Stimulated activated naive CD8-positive, alpha-beta T cell treated with anti-CD3 and anti-CD28 coated beads, Interleukin-15, amount 100 ng/mL, for 72 hours (primary cell): ENCODE measurements at regions not wholly inside any gene's neighbourhood (a gene's known extent, or its start where the extent isn't known, plus 50 kb on each side); places are given as distances from the start of the nearest gene placed in this dataset.
"Not testable (repeated sequence)": the region's sequence is repeated elsewhere in the genome, so short reads cannot be mapped to it uniquely, and the experiment has no call there.

ENCODE experiments used
- ATAC-seq: fragments of 150-1000 bp; cut with Tn5 transposase; 2 replicates; pipeline ENCODE4 v1.10.0; 2021; ENCODE audit warnings: mild to moderate bottlenecking, moderate library complexity
- DNase-seq, 2 donors: peaks; one replicate each; pipeline ENCODE4 v3.0.0; 2021 to 2022
- H3K27ac Mint-ChIP-seq, 2 donors: one replicate each; pipeline ENCODE4 v1.8.0; 2022; ENCODE audit warnings: mild to moderate bottlenecking in 2 of 2, mixed read lengths in 2 of 2, moderate library complexity in 2 of 2
- H3K27me3 Mint-ChIP-seq: one replicate; pipeline ENCODE4 v1.8.0; 2022; ENCODE audit warnings: mixed read lengths
- H3K4me1 Mint-ChIP-seq: one replicate; pipeline ENCODE4 v1.8.0; 2022; ENCODE audit warnings: mild to moderate bottlenecking, mixed read lengths
- H3K4me3 Mint-ChIP-seq, 2 donors: one replicate each; pipeline ENCODE4 v1.8.0; 2022; ENCODE audit warnings: mild to moderate bottlenecking in 2 of 2, mixed read lengths in 2 of 2, moderate library complexity in 1 of 2
- H3K9me3 Mint-ChIP-seq, 2 donors: one replicate each; pipeline ENCODE4 v1.8.0; 2022; ENCODE audit warnings: mixed read lengths in 2 of 2

DNA sequence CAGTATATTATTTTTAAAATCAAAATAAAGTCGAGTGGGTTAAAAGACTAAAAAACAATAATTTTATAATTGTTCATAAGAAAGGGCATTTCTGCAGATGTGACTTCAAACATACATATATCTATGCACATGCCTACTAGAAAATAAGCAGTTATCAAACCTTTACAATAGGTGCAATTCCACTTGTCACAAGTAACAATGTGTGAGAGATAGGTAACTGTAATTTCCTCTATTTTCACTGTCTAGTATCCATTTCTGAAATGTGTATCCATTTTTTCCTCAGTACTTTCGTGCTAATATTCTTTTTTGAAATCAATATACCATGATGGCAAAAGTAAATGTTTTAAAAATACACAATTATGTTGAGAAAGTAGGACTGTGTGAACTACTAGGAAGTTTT lies 96.9 kb upstream of the GNAI1 start:
- no peak for ATAC-seq
- H3K27ac Mint-ChIP-seq, result no peak overlapping the region
- H3K4me3 Mint-ChIP-seq, result no peak overlapping the region
- no peaks in the 10 kb centered on the region for H3K27me3 Mint-ChIP-seq
- no peak for DNase-seq
- H3K4me1 Mint-ChIP-seq, result no peaks in the 10 kb centered on the region
- no peaks in the 10 kb centered on the region for H3K9me3 Mint-ChIP-seq

DNA sequence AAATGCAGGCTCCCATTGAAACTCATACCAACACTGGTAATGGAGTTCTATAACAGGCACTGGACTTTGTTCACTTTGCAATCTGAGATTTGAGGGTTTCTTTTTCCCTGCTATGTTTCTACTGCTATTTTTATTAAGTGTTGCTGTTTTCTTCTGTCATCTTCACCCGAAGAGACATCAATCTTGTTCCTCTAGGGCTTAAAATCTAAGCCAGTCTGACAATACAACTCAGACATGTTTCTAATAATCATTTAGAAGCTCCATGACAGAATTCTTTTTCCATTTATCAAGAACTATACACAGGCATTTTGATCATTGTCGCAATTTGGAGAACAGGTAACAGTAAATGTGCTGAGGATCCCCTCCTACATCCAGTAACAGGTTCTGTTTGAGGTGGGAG lies 98.5 kb upstream of the GNAI1 start:
- H3K4me1 Mint-ChIP-seq, result no peaks in the 10 kb centered on the region
- H3K27me3 Mint-ChIP-seq, result no peaks in the 10 kb centered on the region
- DNase-seq (no peak), ATAC-seq (no peak)
- H3K27ac Mint-ChIP-seq, result no peak overlapping the region
- no peaks in the 10 kb centered on the region for H3K9me3 Mint-ChIP-seq
- no peak overlapping the region for H3K4me3 Mint-ChIP-seq

DNA sequence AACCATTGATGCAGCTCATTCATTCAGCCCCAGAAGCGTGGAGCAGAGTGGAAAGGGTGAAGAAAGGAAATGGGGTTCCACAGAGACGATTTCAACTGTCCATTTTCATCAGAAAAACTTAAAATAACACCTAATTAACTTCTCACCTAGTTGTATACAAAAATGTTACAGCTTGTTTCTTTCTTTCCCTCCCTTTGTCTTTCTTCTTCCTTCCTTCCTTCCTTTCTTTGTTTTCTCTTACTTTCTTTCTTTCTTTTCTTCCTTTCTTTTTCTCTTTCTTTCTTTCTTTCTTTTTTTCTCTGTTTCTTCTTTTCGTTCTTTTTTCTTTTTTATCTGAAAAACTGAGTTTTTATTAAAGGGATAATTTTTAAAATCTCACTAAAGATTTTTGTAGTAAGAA lies 105.9 kb upstream of the GNAI1 start:
- Mint-ChIP-seq H3K4me1 (no peaks in the 10 kb centered on the region), H3K9me3 (no peaks in the 10 kb centered on the region), H3K4me3 (no peak overlapping the region), H3K27ac (no peak overlapping the region), H3K27me3 (no peaks in the 10 kb centered on the region)
- ATAC-seq (no peak), DNase-seq (no peak)

DNA sequence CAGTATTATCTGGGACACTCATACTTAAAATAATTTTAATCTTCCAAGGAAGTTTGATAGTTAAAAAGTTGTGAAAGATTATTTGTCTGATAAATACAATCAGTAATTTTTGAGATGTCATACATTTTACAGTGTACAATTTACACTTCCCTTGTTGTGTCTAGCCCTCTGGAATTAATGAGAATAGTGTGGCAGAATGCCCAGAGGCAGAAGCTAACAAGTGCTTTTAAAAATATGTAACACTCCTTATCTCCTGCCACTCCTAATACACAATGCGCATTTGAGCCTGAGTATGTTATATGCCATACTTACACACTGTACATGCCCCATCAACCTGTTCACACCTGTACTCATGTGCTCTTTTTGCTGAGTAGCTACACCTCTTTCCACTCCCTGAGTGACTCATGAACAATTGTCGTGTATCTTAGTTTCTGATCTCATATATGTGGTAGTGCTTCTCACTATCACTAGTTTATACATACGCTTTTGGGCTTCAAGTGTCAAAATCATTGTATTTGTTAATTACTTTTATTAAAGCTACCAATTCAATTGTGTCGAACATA lies 106.9 kb upstream of the GNAI1 start:
- H3K27ac Mint-ChIP-seq, result no peak overlapping the region

DNA sequence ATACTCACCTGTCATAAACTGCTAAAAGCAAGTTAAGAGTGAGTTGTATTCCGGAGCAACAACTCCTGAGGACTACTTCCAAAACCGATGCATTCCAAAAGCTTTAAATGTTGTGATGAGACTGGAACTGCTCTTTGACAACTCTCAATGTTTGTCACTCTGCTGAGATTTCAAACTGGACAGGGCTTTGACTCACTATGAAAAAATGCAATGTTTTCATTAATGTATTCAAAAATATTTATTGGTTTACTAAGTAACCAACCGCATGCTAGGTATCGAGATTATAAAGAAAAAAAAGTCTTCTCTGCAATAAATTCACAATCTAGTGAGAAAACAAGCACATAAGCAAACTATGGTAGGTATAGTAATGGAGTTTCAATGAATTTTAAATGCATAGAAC lies 107.9 kb upstream of the GNAI1 start:
- Mint-ChIP-seq H3K9me3 (peaks cover 11 to 14% of the 10 kb centered on the region in 2 donors), H3K4me3 (no peak overlapping the region), H3K27me3 (no peaks in the 10 kb centered on the region), H3K4me1 (no peaks in the 10 kb centered on the region), H3K27ac (no peak overlapping the region)
- ATAC-seq (no peak), DNase-seq (no peak)

More for the DNA sequence above, 106.9 kb upstream of the GNAI1 start:
- DNase-seq (no peak), ATAC-seq (no peak)
- Mint-ChIP-seq H3K4me1 (no peaks in the 10 kb centered on the region), H3K9me3 (peaks cover 6 to 7% of the 10 kb centered on the region in 2 donors), H3K27me3 (no peaks in the 10 kb centered on the region), H3K4me3 (no peak overlapping the region)

DNA sequence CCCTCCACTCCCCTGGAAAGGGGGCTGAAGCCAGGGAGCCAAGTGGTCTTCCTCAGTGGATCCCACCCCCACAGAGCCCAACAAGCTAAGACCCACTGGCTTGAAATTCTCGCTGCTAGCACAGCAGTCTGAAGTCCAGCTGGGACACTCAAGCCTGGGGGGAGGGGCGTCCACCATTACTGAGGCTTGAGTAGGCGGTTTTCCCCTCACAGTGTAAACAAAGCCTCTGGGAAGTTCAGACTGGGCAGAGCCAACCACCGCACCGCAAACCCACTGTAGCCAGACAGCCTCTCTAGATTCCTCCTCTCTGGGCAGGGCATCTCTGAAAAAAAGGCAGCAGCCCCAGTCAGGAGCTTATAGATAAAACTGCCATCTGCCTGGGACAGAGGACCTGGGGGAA lies 114.4 kb upstream of the GNAI1 start:
- not testable (repeated sequence) for H3K27ac Mint-ChIP-seq, ATAC-seq, H3K4me1 Mint-ChIP-seq

DNA sequence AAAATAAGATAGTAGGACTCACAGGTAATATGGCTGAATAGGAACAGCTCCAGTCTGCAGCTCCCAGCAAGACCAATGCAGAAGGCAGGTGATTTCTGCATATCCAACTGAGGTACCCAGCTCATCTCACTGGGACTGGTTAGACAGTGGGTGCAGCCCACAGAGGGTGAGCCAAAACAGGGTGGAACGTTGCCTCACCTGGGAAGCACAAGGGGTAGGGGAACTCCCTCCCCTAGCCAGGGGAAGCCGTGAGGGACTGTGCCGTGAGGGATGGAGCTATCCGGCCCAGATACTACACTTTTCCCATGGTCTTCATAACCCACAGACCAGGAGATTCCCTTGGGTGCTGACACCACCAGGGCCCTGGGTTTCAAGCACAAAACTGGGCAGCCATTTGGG lies 114.8 kb upstream of the GNAI1 start:
- DNase-seq, H3K27ac Mint-ChIP-seq, H3K27me3 Mint-ChIP-seq, H3K4me3 Mint-ChIP-seq, ATAC-seq, H3K4me1 Mint-ChIP-seq: not testable (repeated sequence)
- H3K9me3 Mint-ChIP-seq, result peaks cover 11 to 14% of the 10 kb centered on the region in 2 donors

More for the DNA sequence above, 114.4 kb upstream of the GNAI1 start:
- DNase-seq, H3K4me3 Mint-ChIP-seq, H3K27me3 Mint-ChIP-seq: not testable (repeated sequence)
- H3K9me3 Mint-ChIP-seq, result peaks cover 11 to 14% of the 10 kb centered on the region in 2 donors

DNA sequence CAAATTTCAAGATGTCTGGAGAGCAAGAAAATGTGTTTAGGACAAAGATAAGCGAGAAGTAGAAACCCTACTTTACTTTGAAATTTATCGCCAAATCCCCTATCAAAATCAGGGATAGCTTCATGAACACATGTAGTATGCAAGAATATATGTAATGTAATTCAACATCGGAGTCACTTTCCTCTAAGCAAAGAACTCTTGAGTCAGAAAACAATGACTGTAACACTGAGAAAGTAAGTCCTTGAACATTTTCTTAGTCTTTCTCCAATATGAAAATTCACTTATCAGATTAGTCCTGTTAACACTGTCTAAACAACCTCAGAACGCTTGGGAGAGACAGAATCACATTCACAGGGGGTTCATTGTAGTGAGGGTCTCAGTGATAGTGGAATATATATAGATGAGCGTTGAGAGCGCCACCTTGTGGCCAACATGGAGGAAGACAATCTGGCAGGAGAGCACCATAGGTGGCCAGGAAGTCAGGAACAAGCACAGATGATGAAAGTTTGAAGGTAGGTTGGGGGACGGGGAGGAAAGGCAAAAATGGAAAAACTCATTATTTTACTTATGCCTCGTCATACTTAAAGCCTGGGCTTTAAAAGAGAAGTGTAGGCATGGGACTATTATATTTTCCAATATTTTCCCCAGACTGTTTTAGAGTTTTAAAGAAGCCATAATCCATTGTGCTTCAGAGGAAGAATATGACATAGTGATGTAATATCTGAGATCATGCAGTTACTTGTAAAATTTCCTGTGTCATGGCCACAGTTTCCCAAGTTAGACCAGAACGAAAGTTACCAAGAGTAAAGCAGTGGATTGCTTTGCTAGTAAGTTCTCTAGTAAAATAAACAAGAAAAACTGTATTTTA lies 115.5 kb upstream of the GNAI1 start:
- Mint-ChIP-seq H3K9me3 (peaks cover 11 to 15% of the 10 kb centered on the region in 2 donors), H3K27ac (no peak overlapping the region), H3K4me3 (no peak overlapping the region), H3K27me3 (no peaks in the 10 kb centered on the region), H3K4me1 (no peaks in the 10 kb centered on the region)
- DNase-seq, result peak; percentile 36 to 48
- ATAC-seq, result peak; percentile 84

DNA sequence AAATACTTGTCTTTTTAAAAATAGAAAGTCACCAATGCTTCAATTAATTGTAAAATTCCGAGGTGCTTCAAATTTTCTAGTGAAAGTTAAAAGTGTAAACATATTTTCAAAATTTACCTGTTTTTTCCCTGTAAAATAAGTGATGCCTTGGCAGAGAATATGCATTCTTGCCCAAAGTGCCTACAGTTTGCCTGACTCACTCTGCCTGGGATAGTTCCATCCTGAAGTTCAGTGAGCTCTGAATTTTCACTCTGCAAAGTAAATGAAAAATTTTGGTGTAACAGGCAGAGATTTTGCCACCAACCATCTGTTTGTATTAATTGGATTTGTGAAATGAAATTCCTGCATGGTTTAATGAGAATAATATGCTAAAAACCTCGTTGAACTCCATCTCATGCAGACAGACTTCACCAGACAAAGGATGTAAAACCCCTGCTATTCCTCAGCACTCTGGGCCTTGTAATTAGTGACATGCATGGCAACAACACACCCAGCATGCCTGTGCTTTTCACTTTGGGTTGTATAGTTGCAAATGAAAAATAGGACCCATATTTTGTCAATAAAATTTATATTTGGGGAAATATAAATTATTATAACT lies 117.4 kb upstream of the GNAI1 start:
- Mint-ChIP-seq H3K4me3 (no peak overlapping the region), H3K9me3 (peaks cover under 1 to 10% of the 10 kb centered on the region in 2 donors), H3K4me1 (no peaks in the 10 kb centered on the region), H3K27ac (no peak overlapping the region), H3K27me3 (no peaks in the 10 kb centered on the region)
- DNase-seq (no peak), ATAC-seq (no peak)

DNA sequence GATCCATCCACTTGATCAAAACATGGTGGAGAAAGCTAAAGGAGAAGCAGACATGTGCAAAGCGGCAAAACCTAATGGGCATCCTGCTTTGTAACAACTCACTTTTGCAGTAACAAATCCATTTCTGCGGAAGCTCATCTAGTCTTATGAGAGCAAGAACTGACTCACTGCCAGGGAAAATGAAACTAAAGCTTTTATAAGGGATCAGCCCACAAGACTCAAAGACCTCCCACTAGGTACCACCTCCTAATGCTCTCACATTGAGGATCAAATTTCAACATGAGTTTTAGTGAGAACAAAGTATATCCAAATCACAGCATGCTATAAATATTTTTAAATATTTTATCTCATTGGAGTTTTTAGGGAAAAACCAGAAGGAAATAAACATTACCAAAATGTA lies 120.1 kb upstream of the GNAI1 start:
- Mint-ChIP-seq H3K27me3 (no peaks in the 10 kb centered on the region), H3K27ac (no peak overlapping the region), H3K9me3 (peaks cover 0 to 9% of the 10 kb centered on the region in 2 donors), H3K4me1 (no peaks in the 10 kb centered on the region), H3K4me3 (no peak overlapping the region)
- no peak for DNase-seq
- ATAC-seq, result no peak

DNA sequence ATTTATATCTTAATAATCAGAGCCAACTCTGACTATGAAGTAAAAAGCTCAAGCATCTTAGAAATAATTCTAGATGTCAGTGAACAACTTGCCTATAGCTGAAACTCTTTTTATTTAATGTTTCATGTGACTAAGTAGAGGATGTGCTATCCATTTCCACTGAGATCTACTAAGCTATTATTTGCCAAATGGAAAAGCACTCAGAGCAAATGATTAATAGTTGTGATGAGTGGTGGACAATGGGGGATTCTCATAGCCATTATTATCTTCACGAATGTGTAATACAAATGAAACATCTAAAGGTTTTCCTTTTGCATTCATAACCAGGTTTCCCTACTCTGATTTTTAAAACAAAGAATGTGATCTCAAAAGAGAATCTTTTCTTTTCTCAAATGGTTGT lies 126.6 kb upstream of the GNAI1 start:
- H3K4me3 Mint-ChIP-seq, result no peak overlapping the region
- H3K27ac Mint-ChIP-seq, result no peak overlapping the region
- H3K9me3 Mint-ChIP-seq, result no peaks in the 10 kb centered on the region
- no peaks in the 10 kb centered on the region for H3K27me3 Mint-ChIP-seq
- no peak for DNase-seq
- no peak for ATAC-seq
- H3K4me1 Mint-ChIP-seq, result no peaks in the 10 kb centered on the region

DNA sequence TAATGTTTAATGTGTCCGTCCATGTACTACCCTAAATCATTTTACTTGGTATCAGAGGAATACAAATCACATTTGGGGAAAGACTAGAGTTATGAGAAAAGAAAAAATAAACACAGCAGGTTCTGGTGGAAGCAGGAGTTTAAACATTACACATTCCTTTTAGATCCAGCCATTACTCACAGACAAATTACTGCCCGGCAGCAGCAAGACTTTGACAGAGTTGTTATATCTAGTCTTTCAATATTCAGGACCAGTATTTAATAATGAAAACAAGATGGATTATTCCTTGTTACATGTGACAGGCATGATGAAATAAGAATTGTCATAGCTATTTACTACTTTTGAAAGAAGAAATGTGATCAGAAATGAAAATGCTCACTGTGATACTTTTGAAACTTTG lies 131.8 kb upstream of the GNAI1 start:
- no peaks in the 10 kb centered on the region for H3K4me1 Mint-ChIP-seq
- ATAC-seq, result no peak
- no peak overlapping the region for H3K27ac Mint-ChIP-seq
- no peak overlapping the region for H3K4me3 Mint-ChIP-seq
- H3K9me3 Mint-ChIP-seq, result no peaks in the 10 kb centered on the region
- DNase-seq, result no peak
- no peaks in the 10 kb centered on the region for H3K27me3 Mint-ChIP-seq

DNA sequence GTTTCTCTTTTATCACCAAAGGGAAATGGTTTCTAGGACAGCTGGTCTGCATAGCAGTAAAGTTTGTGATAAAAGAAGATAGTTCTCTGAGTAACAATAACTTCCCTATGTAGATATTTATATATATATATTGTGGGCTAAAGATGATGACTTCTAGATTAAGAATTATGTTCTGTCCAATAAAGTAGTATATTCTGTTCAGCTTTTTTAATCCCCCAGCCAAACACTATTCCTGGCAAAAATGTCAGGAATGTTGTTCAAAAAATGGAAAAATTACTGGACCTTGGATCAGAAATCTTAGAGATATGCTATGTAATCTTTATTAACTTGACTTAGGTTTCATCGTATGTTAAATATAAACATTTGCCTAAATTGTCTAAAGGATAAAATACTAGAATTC lies 136.3 kb upstream of the GNAI1 start:
- no peak for ATAC-seq
- Mint-ChIP-seq H3K27me3 (no peaks in the 10 kb centered on the region), H3K9me3 (no peaks in the 10 kb centered on the region), H3K27ac (no peak overlapping the region), H3K4me1 (no peaks in the 10 kb centered on the region), H3K4me3 (no peak overlapping the region)
- no peak for DNase-seq

DNA sequence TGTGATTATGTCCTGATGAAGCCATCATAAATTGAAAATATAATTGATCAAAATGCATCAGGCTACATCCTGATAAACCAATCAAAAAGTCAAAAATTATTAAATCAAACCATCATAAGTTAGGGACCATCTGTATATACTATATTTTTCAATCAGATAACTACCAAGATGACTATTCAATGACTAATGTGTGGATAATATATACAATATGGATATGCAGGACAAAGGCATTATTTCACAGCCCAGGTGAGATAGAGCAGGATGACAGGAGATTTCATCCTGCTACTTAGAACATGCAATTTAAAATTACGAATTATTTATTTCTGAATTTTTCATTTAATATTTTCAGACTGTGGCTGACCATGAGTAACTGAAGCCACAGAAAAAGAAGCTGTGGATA lies 137.3 kb upstream of the GNAI1 start:
- Mint-ChIP-seq H3K27me3 (no peaks in the 10 kb centered on the region), H3K9me3 (no peaks in the 10 kb centered on the region), H3K4me3 (no peak overlapping the region), H3K4me1 (no peaks in the 10 kb centered on the region), H3K27ac (no peak overlapping the region)
- ATAC-seq, result no peak
- DNase-seq, result no peak

DNA sequence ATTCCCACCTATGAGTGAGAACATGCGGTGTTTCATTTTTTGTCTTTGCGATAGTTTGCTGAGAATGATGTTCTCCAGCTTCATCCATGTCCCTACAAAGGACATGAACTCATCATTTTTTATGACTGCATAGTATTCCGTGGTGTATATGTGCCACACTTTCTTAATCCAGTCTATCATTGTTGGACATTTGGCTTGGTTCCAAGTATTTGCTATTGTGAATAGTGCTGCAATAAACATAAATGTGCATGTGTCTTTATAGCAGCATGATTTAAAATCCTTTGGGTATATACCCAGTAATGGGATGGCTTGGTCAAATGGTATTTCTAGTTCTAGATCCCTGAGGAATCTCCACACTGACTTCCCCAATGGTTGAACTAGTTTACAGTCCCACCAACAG lies 138.9 kb upstream of the GNAI1 start:
- not testable (repeated sequence) for DNase-seq, H3K4me1 Mint-ChIP-seq, H3K9me3 Mint-ChIP-seq, H3K4me3 Mint-ChIP-seq, H3K27ac Mint-ChIP-seq, ATAC-seq, H3K27me3 Mint-ChIP-seq

DNA sequence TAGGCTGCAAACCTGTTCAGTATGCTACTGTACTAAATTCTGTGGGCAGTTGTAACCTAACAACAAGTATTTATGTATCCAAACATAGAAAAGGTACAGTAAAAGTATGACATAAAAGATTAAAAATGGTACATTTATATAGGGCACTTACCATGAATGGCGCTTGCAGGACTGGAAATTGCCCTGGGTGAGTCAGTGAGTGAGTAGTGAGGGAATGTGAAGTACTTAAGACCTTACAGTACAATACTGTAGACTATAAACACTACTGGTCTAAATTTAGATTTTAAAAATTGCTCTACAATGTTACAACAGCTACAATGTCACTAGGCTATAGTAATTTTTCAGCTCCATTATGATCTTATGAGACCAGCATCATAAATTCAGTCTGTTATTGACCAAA lies 146.0 kb upstream of the GNAI1 start:
- no peak for DNase-seq
- Mint-ChIP-seq H3K27me3 (no peaks in the 10 kb centered on the region), H3K9me3 (no peaks in the 10 kb centered on the region), H3K4me1 (no peaks in the 10 kb centered on the region), H3K4me3 (no peak overlapping the region), H3K27ac (no peak overlapping the region)
- no peak for ATAC-seq
